Breast epithelium (tissue), 3 donors: ENCODE measurements at regions not wholly inside any gene's neighbourhood (a gene's known extent, or its start where the extent isn't known, plus 50 kb on each side); places are given as distances from the start of the nearest gene placed in this dataset.

Experiments
- POLR2A ChIP-seq: fragments of 450-650 bp; IDR thresholded peaks from one replicate; pipeline ENCODE4 v1.6.1; 2016; ENCODE audit warnings: antibody characterized with exemption, mild to moderate bottlenecking, moderate library complexity
- POLR2AphosphoS5 ChIP-seq, 3 donors: sonication (generic); formaldehyde crosslinking; IDR thresholded peaks; one replicate each; pipeline ENCODE4 v1.6.1; 2017; ENCODE audit warnings: antibody characterized with exemption in 3 of 3
- TF ChIP-seq, protein P1 (sequence below), 3 donors: fragments of 450-650 bp; IDR thresholded peaks; one replicate each; pipeline ENCODE4 v1.5.1; 2016 to 2017; ENCODE audit warnings: antibody characterized with exemption in 3 of 3, mild to moderate bottlenecking in 3 of 3, moderate library complexity in 3 of 3

DNA sequence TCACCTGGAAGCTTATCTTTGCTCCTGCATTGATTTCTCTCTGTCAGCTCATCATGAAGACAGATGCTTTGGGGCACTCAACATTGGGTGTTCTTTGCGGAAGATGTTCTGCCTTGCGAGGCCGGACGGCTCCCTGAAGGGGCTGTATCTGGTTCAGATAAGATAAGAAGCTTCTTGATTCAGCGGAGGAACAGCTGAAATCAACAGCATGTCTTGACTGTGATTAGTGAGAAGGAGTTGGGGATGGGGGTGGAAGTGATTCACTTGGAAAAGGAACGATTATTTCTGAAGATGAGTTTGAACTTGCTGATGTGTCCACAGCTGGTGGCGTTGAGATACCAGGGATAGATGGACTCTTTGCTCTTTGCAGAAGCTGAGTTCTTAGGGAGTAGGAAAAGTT lies 126.9 kb upstream of the WSCD1 start:
- TF ChIP-seq POLR2AphosphoS5 (IDR thresholded peaks at IDR 0.05) = no peak
- TF ChIP-seq, protein P1, sequence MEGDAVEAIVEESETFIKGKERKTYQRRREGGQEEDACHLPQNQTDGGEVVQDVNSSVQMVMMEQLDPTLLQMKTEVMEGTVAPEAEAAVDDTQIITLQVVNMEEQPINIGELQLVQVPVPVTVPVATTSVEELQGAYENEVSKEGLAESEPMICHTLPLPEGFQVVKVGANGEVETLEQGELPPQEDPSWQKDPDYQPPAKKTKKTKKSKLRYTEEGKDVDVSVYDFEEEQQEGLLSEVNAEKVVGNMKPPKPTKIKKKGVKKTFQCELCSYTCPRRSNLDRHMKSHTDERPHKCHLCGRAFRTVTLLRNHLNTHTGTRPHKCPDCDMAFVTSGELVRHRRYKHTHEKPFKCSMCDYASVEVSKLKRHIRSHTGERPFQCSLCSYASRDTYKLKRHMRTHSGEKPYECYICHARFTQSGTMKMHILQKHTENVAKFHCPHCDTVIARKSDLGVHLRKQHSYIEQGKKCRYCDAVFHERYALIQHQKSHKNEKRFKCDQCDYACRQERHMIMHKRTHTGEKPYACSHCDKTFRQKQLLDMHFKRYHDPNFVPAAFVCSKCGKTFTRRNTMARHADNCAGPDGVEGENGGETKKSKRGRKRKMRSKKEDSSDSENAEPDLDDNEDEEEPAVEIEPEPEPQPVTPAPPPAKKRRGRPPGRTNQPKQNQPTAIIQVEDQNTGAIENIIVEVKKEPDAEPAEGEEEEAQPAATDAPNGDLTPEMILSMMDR (IDR thresholded peaks at IDR 0.05) = no peak
- TF ChIP-seq POLR2A = no peak
